GM20431 (cell line): ENCODE measurements at regions not wholly inside any gene's neighbourhood (a gene's known extent, or its start where the extent isn't known, plus 50 kb on each side); places are given as distances from the start of the nearest gene placed in this dataset.
"Not testable (repeated sequence)": the region's sequence is repeated elsewhere in the genome, so short reads cannot be mapped to it uniquely, and the experiment has no call there.

Experiments
- in situ Hi-C: fragments of 300-500 bp; cut with MseI, MboI; formaldehyde crosslinking; loops from one replicate; pipeline ENCODE4 v1.15.0; 2020; ENCODE audit warnings: low sequenced_read_pairs; ENCODE audit not compliant: unreplicated experiment

GRCh38 chr20:47883940-47884339, 98.7 kb upstream of the SULF2 start:
- in situ Hi-C loops = not testable (repeated sequence)

DNA sequence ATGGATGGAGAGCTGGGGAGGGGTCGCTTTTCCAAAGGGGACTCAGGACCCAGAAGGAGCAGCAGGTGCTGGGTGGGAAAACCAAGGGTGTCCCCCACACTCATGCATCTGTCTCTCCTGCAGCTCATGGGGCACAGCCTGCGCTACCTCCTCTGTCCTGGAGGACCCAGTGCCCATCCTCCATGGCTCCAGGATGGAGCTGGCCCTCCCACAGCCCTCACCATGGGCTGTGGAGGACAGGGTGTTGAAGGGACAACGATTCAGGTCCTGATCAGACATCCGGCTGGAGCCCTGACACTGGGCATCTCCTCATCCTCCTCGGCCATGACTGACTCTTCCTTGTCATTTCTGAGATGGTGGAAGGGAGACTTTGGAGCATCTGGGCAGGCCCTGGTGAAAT, 97.9 kb upstream of the SULF2 start:
- in situ Hi-C loops = no loop called here

- in situ Hi-C loops = no loop called here
Measured at GRCh38 chr20:47879771-47880170, 94.5 kb upstream of the SULF2 start.

GRCh38 chr20:47878601-47879027, 93.3 kb upstream of the SULF2 start:
- in situ Hi-C loops = no loop called here

DNA sequence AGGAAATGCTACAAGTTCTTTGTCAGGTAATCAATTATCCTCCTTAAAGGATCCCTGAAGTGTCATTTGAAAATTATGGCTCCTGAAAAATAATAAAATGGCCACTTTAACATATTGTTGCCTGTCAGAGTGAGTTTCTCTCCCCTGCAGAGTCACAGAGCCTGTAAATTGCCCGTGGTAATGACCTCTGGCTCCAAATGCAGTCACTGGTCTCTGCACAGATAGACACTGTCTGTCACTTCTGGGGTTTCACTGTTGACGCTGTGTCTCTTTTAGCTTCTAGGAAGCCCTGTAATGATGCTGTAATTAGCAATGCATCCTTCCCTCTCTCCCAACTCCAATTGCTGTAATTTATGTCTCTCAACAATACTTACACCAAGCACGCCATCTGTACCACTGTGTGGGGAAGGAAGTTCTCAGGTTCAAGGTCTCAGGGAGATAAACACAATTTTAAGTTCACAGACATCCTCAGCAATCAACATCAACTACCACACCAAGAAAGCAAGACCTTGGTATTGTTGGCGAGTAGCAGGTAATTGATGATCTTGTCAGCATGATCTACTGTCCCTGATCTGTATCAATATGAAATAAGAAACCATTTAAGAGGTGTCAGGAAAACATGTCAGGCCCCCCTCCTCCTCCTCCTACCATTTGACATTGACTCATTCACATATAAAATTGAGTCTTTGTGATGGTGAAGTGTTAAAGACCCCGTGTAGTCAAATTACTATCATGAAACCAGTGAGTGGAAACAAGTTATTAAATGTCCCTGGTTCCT, 91.2 kb upstream of the SULF2 start:
- in situ Hi-C loops = no loop called here

GRCh38 chr20:47875297-47876025, 90.2 kb upstream of the SULF2 start:
- in situ Hi-C loops = no loop called here

- in situ Hi-C loops = no loop called here
Measured at GRCh38 chr20:47872341-47872740, 87.1 kb upstream of the SULF2 start.

GRCh38 chr20:47870475-47870874, 85.2 kb upstream of the SULF2 start:
- in situ Hi-C loops = no loop called here

DNA sequence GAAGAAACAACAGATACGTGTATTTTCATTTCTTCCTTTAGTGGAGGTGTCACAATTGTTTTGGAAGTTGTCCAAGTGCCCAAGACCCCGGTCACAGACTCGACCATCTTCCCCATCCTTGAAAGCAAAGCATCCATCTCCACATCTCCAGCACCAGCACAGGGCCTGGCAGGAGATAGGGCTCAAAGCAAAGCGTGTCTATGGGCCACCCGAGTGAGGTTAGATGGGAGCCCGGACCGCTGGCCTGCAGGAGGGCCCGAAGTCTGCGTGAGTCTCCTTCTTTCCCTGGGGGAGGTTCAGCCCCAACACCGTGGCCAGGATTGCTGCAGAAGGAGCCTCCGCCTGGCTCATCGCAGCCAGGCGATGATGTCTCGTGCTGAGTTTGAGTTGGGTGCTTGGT, 83.5 kb upstream of the SULF2 start:
- in situ Hi-C loops = no loop called here

GRCh38 chr20:47868236-47868635, 83.0 kb upstream of the SULF2 start:
- in situ Hi-C loops = no loop called here

DNA sequence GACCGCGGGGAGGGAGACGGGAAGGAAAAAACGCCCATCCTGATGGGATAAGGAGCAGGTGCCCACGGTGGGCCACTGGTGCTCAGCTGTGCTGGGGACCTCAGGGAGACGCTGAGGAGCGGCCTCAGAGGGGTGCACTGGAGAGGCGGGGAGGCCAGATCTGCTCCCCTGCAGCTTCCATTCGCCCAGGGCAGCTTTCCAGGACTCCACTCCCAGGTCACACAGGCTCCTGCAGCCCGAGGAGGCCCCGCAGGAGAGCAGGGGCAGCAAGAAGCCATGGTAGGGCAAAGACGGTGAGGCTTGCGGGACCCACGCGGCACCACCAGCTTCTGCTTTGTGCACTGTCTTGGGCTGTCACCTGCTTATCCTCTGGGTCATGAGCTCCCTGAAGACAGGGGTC, 82.5 kb upstream of the SULF2 start:
- in situ Hi-C loops = no loop called here

- in situ Hi-C loops = no loop called here
Measured at GRCh38 chr20:47866480-47866879, 81.2 kb upstream of the SULF2 start.

DNA sequence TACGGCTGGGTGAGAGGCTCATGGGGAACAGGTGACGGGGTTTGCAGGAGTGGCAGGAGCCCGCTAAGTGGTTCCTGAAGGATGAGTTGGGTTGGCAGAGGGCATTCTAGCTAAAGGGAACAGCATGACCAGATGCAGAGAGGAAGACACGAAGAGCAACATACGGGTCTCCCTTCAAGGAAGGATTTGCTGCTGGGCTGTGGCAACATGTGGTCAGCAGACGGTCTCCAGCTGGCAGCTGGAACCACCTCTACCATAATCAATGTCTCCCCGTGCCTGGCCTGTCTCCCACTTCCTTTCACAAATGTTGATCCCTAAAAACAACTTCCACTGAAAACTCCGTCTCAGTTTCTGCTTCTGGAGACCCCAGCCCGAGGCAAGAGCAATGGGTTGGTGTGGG, 80.6 kb upstream of the SULF2 start:
- in situ Hi-C loops = no loop called here

- in situ Hi-C loops = no loop called here
Measured at GRCh38 chr20:47865451-47865850, 80.2 kb upstream of the SULF2 start.

- in situ Hi-C loops = no loop called here
Measured at GRCh38 chr20:47863981-47864380, 78.7 kb upstream of the SULF2 start.

DNA sequence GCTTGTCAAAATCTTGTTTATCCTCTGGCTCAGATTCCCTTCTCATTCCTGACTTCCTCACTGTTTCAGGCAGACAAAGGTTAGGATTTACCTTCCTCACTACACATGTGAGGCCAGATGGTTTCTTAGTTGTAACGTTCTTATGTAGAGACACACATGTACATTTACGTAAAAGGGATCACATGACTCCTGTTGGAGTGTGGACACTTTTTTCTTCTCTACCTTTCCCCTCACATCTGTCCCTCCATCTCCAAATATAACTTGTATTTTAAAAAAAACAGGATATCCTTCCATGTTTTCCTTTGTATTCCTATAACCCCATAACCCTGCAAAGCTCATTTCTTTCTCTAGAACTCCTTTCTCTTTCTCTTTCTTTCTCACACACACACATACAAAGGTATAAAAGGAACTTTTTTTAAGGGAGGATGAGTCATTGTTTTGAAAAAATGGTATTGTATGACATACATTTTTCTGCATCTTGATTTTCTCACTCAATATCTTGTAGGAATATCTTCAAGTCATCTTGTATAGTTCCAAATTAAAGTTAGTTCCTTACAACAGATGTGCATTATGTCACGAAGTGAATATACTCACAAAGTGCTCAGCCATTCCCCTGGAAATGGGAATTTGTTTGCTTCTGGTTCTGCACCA, 78.2 kb upstream of the SULF2 start:
- in situ Hi-C loops = no loop called here

DNA sequence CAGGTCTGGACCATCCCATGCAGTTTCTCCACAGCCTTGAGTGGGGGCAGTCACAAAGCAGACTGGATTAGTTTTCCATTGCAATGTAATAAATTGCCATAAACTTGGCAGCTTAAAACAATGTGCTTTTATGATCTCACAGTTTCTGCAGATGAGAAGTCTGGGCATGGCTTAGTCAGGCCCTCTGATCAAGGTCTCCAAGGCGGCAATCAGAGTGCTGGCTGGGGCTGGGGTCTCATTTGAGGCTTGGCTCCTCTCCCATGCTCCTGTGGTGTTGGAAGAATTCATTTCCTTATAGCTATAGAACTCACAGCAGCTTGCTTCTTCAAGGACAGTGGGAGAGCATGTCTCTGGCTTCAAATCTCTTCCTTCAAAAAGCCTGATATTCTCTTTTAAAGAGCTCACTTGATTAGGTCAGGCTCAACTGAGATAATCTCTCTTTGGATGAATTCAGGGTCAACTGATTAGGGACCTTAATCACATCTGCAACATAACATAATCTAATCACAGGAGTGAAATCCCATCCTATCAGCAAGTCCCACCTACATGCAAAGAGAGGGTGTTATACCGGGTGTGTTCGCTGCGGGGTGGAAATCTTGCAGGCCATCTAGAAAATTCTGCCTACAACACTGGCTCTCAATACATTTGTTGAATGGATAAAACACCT, 77.4 kb upstream of the SULF2 start:
- in situ Hi-C loops = no loop called here

DNA sequence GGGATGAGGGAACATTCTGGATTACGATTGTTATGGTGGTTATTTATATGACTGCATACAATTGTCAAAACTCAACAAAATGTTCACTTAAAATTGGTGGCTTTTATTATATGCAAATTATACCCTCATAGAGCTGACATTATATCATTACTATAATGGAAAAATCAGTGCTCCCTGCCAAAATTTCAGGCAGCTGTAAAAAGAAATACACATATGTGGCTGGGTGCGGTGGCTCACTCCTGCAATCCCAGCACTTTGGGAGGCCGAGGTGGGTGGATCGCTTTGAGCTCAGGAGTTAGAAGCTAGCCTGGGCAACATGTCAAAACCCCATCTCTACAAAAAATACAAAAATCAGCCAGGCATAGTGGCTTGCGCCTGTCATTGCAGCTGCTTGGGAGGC, 75.8 kb upstream of the SULF2 start:
- in situ Hi-C loops = no loop called here

DNA sequence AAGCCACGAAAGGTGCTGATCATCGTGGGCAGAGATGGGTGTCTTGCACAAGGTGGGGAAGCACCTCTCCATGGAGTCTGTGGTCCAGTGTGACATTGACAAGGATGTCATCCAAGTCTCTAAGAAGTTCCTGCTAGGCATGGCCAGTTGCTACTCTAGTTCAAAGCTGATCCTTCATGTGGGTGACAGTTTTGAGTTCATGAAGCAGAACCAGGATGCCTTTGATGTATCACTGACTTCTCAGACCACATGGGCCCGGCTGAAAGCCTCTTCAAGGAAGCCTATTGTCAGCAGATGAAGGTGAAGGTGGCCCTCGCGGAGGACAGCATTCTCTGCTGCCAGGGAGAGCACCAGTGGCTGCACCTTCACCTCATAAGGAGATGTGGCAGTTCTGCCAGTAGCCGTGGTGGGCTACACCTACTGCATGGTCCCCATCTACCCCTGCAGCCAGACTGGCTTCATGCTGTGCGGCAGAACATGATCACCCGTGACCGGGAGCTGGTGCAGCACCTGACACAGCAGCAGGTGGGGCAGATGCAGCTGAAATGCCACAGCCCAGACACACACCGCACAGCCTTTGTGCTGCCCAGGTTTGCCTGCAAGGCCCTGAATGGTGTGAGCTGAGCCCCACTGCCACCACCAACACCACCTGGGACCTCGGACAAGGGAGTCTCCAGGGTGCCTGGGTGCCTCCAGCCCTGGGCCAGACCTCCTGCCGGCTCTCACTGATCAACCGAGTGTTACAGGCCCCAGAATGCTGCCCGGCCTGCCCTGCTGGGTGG, 75.0 kb upstream of the SULF2 start:
- in situ Hi-C loops = no loop called here

- in situ Hi-C loops = no loop called here
Measured at GRCh38 chr20:47859278-47859677, 74.0 kb upstream of the SULF2 start.
